Nephron progenitor cell (in vitro differentiated cells): ENCODE measurements at regions not wholly inside any gene's neighbourhood (a gene's known extent, or its start where the extent isn't known, plus 50 kb on each side); places are given as distances from the start of the nearest gene placed in this dataset.

Experiments used
- DNase-seq: peaks from one replicate; pipeline ENCODE4 v3.0.0; 2021
- H3K27ac Mint-ChIP-seq: 2 replicates; pipeline ENCODE4 v1.8.0; 2021; ENCODE audit warnings: mild to moderate bottlenecking, moderate library complexity, mixed read lengths
- H3K27me3 Mint-ChIP-seq: 2 replicates; pipeline ENCODE4 v1.8.0; 2021; ENCODE audit warnings: mild to moderate bottlenecking, low read depth, mixed read lengths; ENCODE audit not compliant: poor library complexity
- H3K36me3 Mint-ChIP-seq: 2 replicates; pipeline ENCODE4 v1.8.0; 2021; ENCODE audit warnings: low read depth, mixed read lengths
- H3K4me1 Mint-ChIP-seq: 2 replicates; pipeline ENCODE4 v1.8.0; 2021; ENCODE audit warnings: mixed read lengths
- H3K4me3 Mint-ChIP-seq: 2 replicates; pipeline ENCODE4 v1.8.0; 2021; ENCODE audit warnings: mild to moderate bottlenecking, moderate library complexity, mixed read lengths
- H3K9me3 Mint-ChIP-seq: 2 replicates; pipeline ENCODE4 v1.8.0; 2021; ENCODE audit warnings: mild to moderate bottlenecking, moderate library complexity, mixed read lengths
- CTCF ChIP-seq: fragments of 200-600 bp; sonication (generic); IDR thresholded peaks from 2 replicates; pipeline ENCODE4 v1.5.0; 2021; ENCODE audit warnings: antibody characterized with exemption

DNA sequence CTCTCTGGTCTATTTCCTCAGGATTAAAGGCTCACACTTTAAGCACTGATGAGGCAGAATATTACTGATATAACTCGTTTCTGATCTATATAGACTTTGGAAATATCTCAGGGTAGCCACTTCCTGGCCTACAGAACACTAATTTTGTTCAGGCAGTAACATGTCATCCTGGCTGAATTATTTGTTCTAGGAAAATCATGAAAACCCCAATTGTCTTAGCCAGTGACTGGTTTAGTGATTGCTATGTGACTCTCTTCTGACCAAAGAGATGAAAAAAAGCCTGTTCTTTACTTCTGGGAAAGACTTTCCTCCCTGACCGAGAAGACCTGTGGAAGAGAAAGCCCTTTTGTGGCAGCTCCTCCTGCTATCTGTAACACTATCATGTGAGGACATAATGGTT is 453.7 kb downstream of the SETD4 start:
- no peaks in the 10 kb centered on the region for H3K4me1 Mint-ChIP-seq
- H3K9me3 Mint-ChIP-seq, result peaks cover 7% of the 10 kb centered on the region
- H3K27ac Mint-ChIP-seq, result no peak overlapping the region
- no peaks in the 10 kb centered on the region for H3K27me3 Mint-ChIP-seq
- H3K4me3 Mint-ChIP-seq, result no peak overlapping the region
- DNase-seq, result no peak
- H3K36me3 Mint-ChIP-seq, result no peaks in the 10 kb centered on the region
- no peak for TF ChIP-seq CTCF

GRCh38 chr21:35606146-35606545 is 454.2 kb downstream of the SETD4 start:
- no peak for TF ChIP-seq CTCF
- Mint-ChIP-seq H3K36me3 (no peaks in the 10 kb centered on the region), H3K4me1 (no peaks in the 10 kb centered on the region), H3K27ac (no peak overlapping the region), H3K27me3 (no peaks in the 10 kb centered on the region), H3K9me3 (peaks cover 7% of the 10 kb centered on the region), H3K4me3 (no peak overlapping the region)
- no peak for DNase-seq

DNA sequence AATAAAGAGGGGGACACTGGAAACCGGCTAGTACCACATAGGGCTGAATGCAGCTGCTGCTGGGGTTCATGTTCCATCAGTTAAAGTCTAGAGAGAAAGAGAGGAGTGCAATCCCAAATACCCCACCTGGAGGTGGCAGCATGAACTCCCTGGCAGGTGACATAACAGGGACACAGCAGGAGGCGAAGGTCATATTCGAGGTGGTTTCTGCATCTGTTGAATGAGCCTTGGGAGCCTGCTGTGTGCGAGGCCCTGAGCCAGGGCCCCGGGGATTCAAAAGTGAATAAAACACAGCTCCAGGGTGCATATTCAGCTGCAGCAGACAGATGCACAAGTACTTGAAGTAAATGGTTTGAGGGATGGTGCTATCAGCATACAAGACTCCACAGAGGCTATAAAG is 456.8 kb downstream of the SETD4 start:
- DNase-seq, result no peak
- Mint-ChIP-seq H3K36me3 (no peaks in the 10 kb centered on the region), H3K4me1 (no peaks in the 10 kb centered on the region), H3K4me3 (no peak overlapping the region), H3K27me3 (no peaks in the 10 kb centered on the region), H3K9me3 (peaks cover 7% of the 10 kb centered on the region), H3K27ac (no peak overlapping the region)
- TF ChIP-seq CTCF, result no peak

DNA sequence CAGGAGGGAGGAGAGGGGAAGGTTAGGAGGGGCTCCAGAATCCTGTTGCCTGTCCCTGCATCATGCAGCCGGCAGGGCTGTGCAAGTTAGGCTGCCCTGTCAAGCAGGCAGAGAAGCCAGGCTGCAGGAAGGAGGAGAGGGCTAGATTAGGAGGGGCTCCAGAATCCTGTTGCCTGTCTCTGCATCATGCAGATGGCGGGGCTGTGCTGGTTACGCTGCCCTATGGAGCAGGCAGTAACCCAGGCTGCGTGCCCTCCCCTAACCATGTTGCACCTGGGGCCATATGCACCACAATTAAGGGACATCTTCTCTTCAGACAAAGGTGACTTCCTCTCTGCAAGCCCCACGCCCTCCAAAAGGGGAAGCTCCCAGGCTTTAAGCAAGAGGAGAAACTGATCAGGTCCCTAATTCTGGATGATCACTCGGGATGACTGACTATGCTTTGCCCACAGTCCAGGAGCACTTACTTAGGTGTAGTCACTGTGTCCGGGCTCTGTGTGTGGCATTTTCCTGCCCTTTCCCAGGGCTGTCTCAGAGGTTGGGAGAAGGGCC is 457.4 kb downstream of the SETD4 start:
- no peak for TF ChIP-seq CTCF
- H3K36me3 Mint-ChIP-seq, result no peaks in the 10 kb centered on the region
- H3K4me3 Mint-ChIP-seq, result no peak overlapping the region
- no peak for DNase-seq
- H3K27ac Mint-ChIP-seq, result no peak overlapping the region
- peaks cover 7% of the 10 kb centered on the region for H3K9me3 Mint-ChIP-seq
- H3K4me1 Mint-ChIP-seq, result no peaks in the 10 kb centered on the region
- H3K27me3 Mint-ChIP-seq, result no peaks in the 10 kb centered on the region

- Mint-ChIP-seq H3K4me1 (no peaks in the 10 kb centered on the region), H3K27me3 (no peaks in the 10 kb centered on the region), H3K9me3 (no peaks in the 10 kb centered on the region), H3K4me3 (no peak overlapping the region), H3K27ac (no peak overlapping the region), H3K36me3 (no peaks in the 10 kb centered on the region)
- no peak for DNase-seq
- no peak for TF ChIP-seq CTCF
Observed at GRCh38 chr21:35601211-35601610, 459.1 kb downstream of the SETD4 start.

GRCh38 chr21:35599164-35599563 is 461.2 kb downstream of the SETD4 start:
- Mint-ChIP-seq H3K27me3 (no peaks in the 10 kb centered on the region), H3K36me3 (no peaks in the 10 kb centered on the region), H3K9me3 (no peaks in the 10 kb centered on the region), H3K4me3 (no peak overlapping the region), H3K27ac (no peak overlapping the region), H3K4me1 (no peaks in the 10 kb centered on the region)
- TF ChIP-seq CTCF, result no peak
- no peak for DNase-seq
